CD4-positive, alpha-beta T cell treated with Interleukin-4 for 4 hours (primary cell): ENCODE measurements at regions not wholly inside any gene's neighbourhood (a gene's known extent, or its start where the extent isn't known, plus 50 kb on each side); places are given as distances from the start of the nearest gene placed in this dataset.
A peak's percentile ranks its signal among the peaks of the same experiment; 100 is the strongest.
"Not testable (repeated sequence)": the region's sequence is repeated elsewhere in the genome, so short reads cannot be mapped to it uniquely, and the experiment has no call there.

Experiments used
- DNase-seq: peaks from one replicate; pipeline ENCODE4 v3.0.0-alpha.2; 2020

- not testable (repeated sequence) for DNase-seq
These were observed 195.8 kb upstream of the HMCN1 start for GRCh38 chr1:185538309-185538898.

GRCh38 chr1:185537596-185537995, 196.6 kb upstream of the HMCN1 start:
- no peak for DNase-seq

GRCh38 chr1:185536165-185536920, 197.8 kb upstream of the HMCN1 start:
- no peak for DNase-seq

- DNase-seq = no peak
These were observed 198.6 kb upstream of the HMCN1 start for GRCh38 chr1:185535621-185536020.

- DNase-seq = no peak
These were observed 199.4 kb upstream of the HMCN1 start for GRCh38 chr1:185534801-185535200.

GRCh38 chr1:185533596-185533995, 200.6 kb upstream of the HMCN1 start:
- DNase-seq = no peak

- DNase-seq = no peak
These were observed 201.3 kb upstream of the HMCN1 start for GRCh38 chr1:185532856-185533255.

GRCh38 chr1:185531838-185532237, 202.4 kb upstream of the HMCN1 start:
- no peak for DNase-seq

GRCh38 chr1:185530215-185530614, 204.0 kb upstream of the HMCN1 start:
- DNase-seq = no peak

GRCh38 chr1:185529673-185530072, 204.5 kb upstream of the HMCN1 start:
- DNase-seq = no peak

- DNase-seq = no peak
These were observed 206.0 kb upstream of the HMCN1 start for GRCh38 chr1:185528084-185528676.

- DNase-seq = no peak
These were observed 207.6 kb upstream of the HMCN1 start for GRCh38 chr1:185526344-185527307.

GRCh38 chr1:185520188-185520920, 203.3 kb upstream of the IVNS1ABP start:
- peak; percentile 27 for DNase-seq

GRCh38 chr1:185517808-185518419, 200.9 kb upstream of the IVNS1ABP start:
- no peak for DNase-seq

GRCh38 chr1:185517301-185517700, 200.3 kb upstream of the IVNS1ABP start:
- DNase-seq = not testable (repeated sequence)

- no peak for DNase-seq
These were observed 198.7 kb upstream of the IVNS1ABP start for GRCh38 chr1:185515696-185516095.

GRCh38 chr1:185514311-185514710, 197.3 kb upstream of the IVNS1ABP start:
- DNase-seq = no peak

GRCh38 chr1:185512442-185512841, 195.4 kb upstream of the IVNS1ABP start:
- DNase-seq = no peak

- DNase-seq = no peak
These were observed 184.1 kb upstream of the IVNS1ABP start for GRCh38 chr1:185501099-185501498.

- DNase-seq = peak; percentile 13
These were observed 183.1 kb upstream of the IVNS1ABP start for GRCh38 chr1:185500001-185500626.

- no peak for DNase-seq
These were observed 181.2 kb upstream of the IVNS1ABP start for GRCh38 chr1:185498207-185498606.
